NB4 (cell line): ENCODE measurements at regions not wholly inside any gene's neighbourhood (a gene's known extent, or its start where the extent isn't known, plus 50 kb on each side); places are given as distances from the start of the nearest gene placed in this dataset.

Experiments
- CTCF ChIP-seq: IDR thresholded peaks from one replicate; pipeline ENCODE4 v1.5.1; 2012; ENCODE audit warnings: low read depth, low read length
- MAX ChIP-seq: IDR thresholded peaks from 2 replicates; pipeline ENCODE4 v1.6.1; 2011; ENCODE audit warnings: low read depth, low read length
- MYC ChIP-seq: IDR thresholded peaks from 2 replicates; pipeline ENCODE4 v1.6.1; 2011; ENCODE audit warnings: low read depth, low read length
- POLR2A ChIP-seq: IDR thresholded peaks from 2 replicates; pipeline ENCODE4 v1.6.1; 2011; ENCODE audit warnings: mild to moderate bottlenecking; ENCODE audit not compliant: insufficient read length; ENCODE audit errors: extremely low read depth

DNA sequence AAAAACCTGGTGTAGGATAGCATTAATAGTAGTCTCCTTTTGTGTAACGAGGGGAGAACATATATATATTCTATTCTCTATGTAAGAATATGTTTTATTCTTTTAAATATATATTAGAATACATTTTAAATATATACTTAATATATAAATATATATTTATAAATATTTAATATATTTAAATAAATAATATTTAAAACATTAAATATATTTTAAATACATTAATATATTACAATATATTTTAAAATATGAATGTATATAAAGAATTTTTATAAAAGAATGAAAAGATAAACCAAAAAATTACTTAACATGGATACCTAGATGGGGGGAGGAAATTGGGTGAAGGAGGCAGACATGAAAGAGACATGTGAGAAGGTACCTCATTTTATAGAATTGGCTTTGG, 53.0 kb upstream of the ZNF831 start:
- no peak for TF ChIP-seq CTCF
- TF ChIP-seq POLR2A, result no peak
- TF ChIP-seq MYC, result no peak
- no peak for TF ChIP-seq MAX
